Neural progenitor cell (in vitro differentiated cells): ENCODE measurements at regions not wholly inside any gene's neighbourhood (a gene's known extent, or its start where the extent isn't known, plus 50 kb on each side); places are given as distances from the start of the nearest gene placed in this dataset.

ENCODE experiments used
- EZH2 ChIP-seq: fragments of 200-600 bp; sonication (generic); IDR thresholded peaks from 2 replicates; pipeline ENCODE4 v1.6.1; 2017; ENCODE audit warnings: antibody characterized with exemption, mild to moderate bottlenecking, moderate library complexity
- EZH2phosphoT487 ChIP-seq: fragments of 200-600 bp; sonication (generic); IDR thresholded peaks from 2 replicates; pipeline ENCODE4 v1.6.1; 2017; ENCODE audit warnings: antibody characterized with exemption
- TF ChIP-seq, protein P1 (sequence below): fragments of 200-600 bp; sonication (generic); IDR thresholded peaks from 2 replicates; pipeline ENCODE4 v1.5.1; 2017; ENCODE audit warnings: antibody characterized with exemption, mild to moderate bottlenecking

- TF ChIP-seq, protein P1, sequence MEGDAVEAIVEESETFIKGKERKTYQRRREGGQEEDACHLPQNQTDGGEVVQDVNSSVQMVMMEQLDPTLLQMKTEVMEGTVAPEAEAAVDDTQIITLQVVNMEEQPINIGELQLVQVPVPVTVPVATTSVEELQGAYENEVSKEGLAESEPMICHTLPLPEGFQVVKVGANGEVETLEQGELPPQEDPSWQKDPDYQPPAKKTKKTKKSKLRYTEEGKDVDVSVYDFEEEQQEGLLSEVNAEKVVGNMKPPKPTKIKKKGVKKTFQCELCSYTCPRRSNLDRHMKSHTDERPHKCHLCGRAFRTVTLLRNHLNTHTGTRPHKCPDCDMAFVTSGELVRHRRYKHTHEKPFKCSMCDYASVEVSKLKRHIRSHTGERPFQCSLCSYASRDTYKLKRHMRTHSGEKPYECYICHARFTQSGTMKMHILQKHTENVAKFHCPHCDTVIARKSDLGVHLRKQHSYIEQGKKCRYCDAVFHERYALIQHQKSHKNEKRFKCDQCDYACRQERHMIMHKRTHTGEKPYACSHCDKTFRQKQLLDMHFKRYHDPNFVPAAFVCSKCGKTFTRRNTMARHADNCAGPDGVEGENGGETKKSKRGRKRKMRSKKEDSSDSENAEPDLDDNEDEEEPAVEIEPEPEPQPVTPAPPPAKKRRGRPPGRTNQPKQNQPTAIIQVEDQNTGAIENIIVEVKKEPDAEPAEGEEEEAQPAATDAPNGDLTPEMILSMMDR, result no peak
- TF ChIP-seq EZH2phosphoT487, result no peak
- TF ChIP-seq EZH2, result no peak
These were observed 1037.0 kb upstream of the SPRY2 start for GRCh38 chr13:81377921-81378320.
